ENCODE measurements at regions not wholly inside any gene's neighbourhood (a gene's known extent, or its start where the extent isn't known, plus 50 kb on each side); places are given as distances from the start of the nearest gene placed in this dataset.

- peak; percentile 43 for DNase-seq (ENCODE audit: low spot score)
- no peak for FAIRE-seq
These were observed 157.5 kb upstream of the IER5L start for GRCh38 chr9:129335464-129336129.

- DNase-seq (ENCODE audit: low spot score) (peak; percentile 96), FAIRE-seq (peak; percentile 77)
These were observed 156.3 kb upstream of the IER5L start for GRCh38 chr9:129334105-129334935.

- DNase-seq (ENCODE audit: low spot score) (peak; percentile 77), FAIRE-seq (no peak)
These were observed 155.6 kb upstream of the IER5L start for GRCh38 chr9:129333617-129334104.

- FAIRE-seq (no peak), DNase-seq (ENCODE audit: low spot score) (no peak)
These were observed 154.5 kb upstream of the IER5L start for GRCh38 chr9:129332581-129332980.

- no peak for FAIRE-seq
- DNase-seq (ENCODE audit: low spot score), result no peak
These were observed 153.9 kb upstream of the IER5L start for GRCh38 chr9:129331772-129332500.

GRCh38 chr9:129331493-129331765, 153.4 kb upstream of the IER5L start:
- DNase-seq (ENCODE audit: low spot score) (no peak), FAIRE-seq (no peak)

GRCh38 chr9:129330711-129331492, 152.8 kb upstream of the IER5L start:
- FAIRE-seq (peak; percentile 35), DNase-seq (ENCODE audit: low spot score) (no peak)

- FAIRE-seq, result no peak
These were observed 150.4 kb upstream of the IER5L start for GRCh38 chr9:129328355-129329042.

GRCh38 chr9:129327552-129328328, 149.7 kb upstream of the IER5L start:
- FAIRE-seq (no peak), DNase-seq (ENCODE audit: low spot score) (no peak)

More at GRCh38 chr9:129328355-129329042, 150.4 kb upstream of the IER5L start:
- no peak for DNase-seq (ENCODE audit: low spot score)

- no peak for FAIRE-seq
- no peak for DNase-seq (ENCODE audit: low spot score)
These were observed 148.3 kb upstream of the IER5L start for GRCh38 chr9:129326061-129327005.

GRCh38 chr9:129324808-129325502, 146.9 kb upstream of the IER5L start:
- FAIRE-seq (no peak), DNase-seq (ENCODE audit: low spot score) (no peak)

GRCh38 chr9:129323999-129324553, 146.0 kb upstream of the IER5L start:
- no peak for FAIRE-seq
- DNase-seq (ENCODE audit: low spot score), result no peak

GRCh38 chr9:129323376-129323998, 145.4 kb upstream of the IER5L start:
- no peak for FAIRE-seq
- DNase-seq (ENCODE audit: low spot score), result no peak

GRCh38 chr9:129322641-129323375, 144.7 kb upstream of the IER5L start:
- no peak for DNase-seq (ENCODE audit: low spot score)
- no peak for FAIRE-seq

- FAIRE-seq, result no peak
- no peak for DNase-seq (ENCODE audit: low spot score)
These were observed 144.1 kb upstream of the IER5L start for GRCh38 chr9:129322022-129322621.

- DNase-seq (ENCODE audit: low spot score) (no peak), FAIRE-seq (no peak)
These were observed 143.4 kb upstream of the IER5L start for GRCh38 chr9:129321286-129322021.

Data from urothelium cell line (cell line).